Mucosa of rectum (tissue), 2 donors: ENCODE measurements at regions not wholly inside any gene's neighbourhood (a gene's known extent, or its start where the extent isn't known, plus 50 kb on each side); places are given as distances from the start of the nearest gene placed in this dataset.

Experiments used
- H3K27ac ChIP-seq, 2 donors: one replicate each; pipeline ENCODE4 v1.7.0; 2013; ENCODE audit warnings: inconsistent platforms in 2 of 2, low read depth in 2 of 2, low read length in 2 of 2
- H3K27me3 ChIP-seq, 2 donors: one replicate each; pipeline ENCODE4 v1.7.0; 2013; ENCODE audit warnings: low read length in 2 of 2; ENCODE audit not compliant: control insufficient read depth in 2 of 2, insufficient read depth in 2 of 2
- H3K36me3 ChIP-seq, 2 donors: one replicate each; pipeline ENCODE4 v1.7.0; 2013; ENCODE audit warnings: low read length in 2 of 2; ENCODE audit not compliant: control insufficient read depth in 2 of 2, insufficient read depth in 2 of 2
- H3K4me1 ChIP-seq, 2 donors: one replicate each; pipeline ENCODE4 v1.7.0; 2013; ENCODE audit warnings: low read length in 2 of 2, mild to moderate bottlenecking in 1 of 2; ENCODE audit not compliant: control insufficient read depth in 2 of 2, insufficient read depth in 2 of 2
- H3K4me3 ChIP-seq, 2 donors: one replicate each; pipeline ENCODE4 v1.7.0; 2013; ENCODE audit warnings: low read length in 2 of 2
- H3K9ac ChIP-seq, 2 donors: one replicate each; pipeline ENCODE4 v1.7.0; 2013; ENCODE audit warnings: low read length in 2 of 2, low read depth in 1 of 2, mild to moderate bottlenecking in 1 of 2
- H3K9me3 ChIP-seq, 2 donors: one replicate each; pipeline ENCODE4 v1.7.0; 2013; ENCODE audit warnings: low read length in 2 of 2; ENCODE audit not compliant: control insufficient read depth in 2 of 2
- donor health status: healthy.
- donor health status: Normal muscosa, but diverticular disease.

- Histone ChIP-seq H3K27me3 (no peaks in the 10 kb centered on the region), H3K27ac (peak overlapping the region; percentile 34 to 53), H3K9me3 (no peaks in the 10 kb centered on the region), H3K4me3 (peak overlapping the region; percentile 1 to 15), H3K9ac (peak overlapping the region in 1 of 2 donors; percentile 5), H3K36me3 (no peaks in the 10 kb centered on the region), H3K4me1 (no peaks in the 10 kb centered on the region)
Measured at GRCh38 chr21:35294231-35294898, 245.3 kb upstream of the RUNX1 start.

GRCh38 chr21:35291973-35292627 lies 243.0 kb upstream of the RUNX1 start:
- no peaks in the 10 kb centered on the region for H3K4me1 ChIP-seq
- H3K9me3 ChIP-seq: peaks cover 0 to 5% of the 10 kb centered on the region in 2 donors
- H3K36me3 ChIP-seq: no peaks in the 10 kb centered on the region
- H3K4me3 ChIP-seq: no peak overlapping the region
- no peaks in the 10 kb centered on the region for H3K27me3 ChIP-seq
- H3K27ac ChIP-seq: no peak overlapping the region
- no peak overlapping the region for H3K9ac ChIP-seq

GRCh38 chr21:35291034-35291433 lies 241.9 kb upstream of the RUNX1 start:
- no peaks in the 10 kb centered on the region for H3K4me1 ChIP-seq
- H3K27ac ChIP-seq: no peak overlapping the region
- no peak overlapping the region for H3K9ac ChIP-seq
- H3K27me3 ChIP-seq: no peaks in the 10 kb centered on the region
- no peak overlapping the region for H3K4me3 ChIP-seq
- peaks cover 0 to 5% of the 10 kb centered on the region in 2 donors for H3K9me3 ChIP-seq
- no peaks in the 10 kb centered on the region for H3K36me3 ChIP-seq

- Histone ChIP-seq H3K4me3 (no peak overlapping the region), H3K27ac (no peak overlapping the region), H3K27me3 (no peaks in the 10 kb centered on the region), H3K4me1 (no peaks in the 10 kb centered on the region), H3K36me3 (no peaks in the 10 kb centered on the region), H3K9ac (no peak overlapping the region), H3K9me3 (peaks cover 0 to 5% of the 10 kb centered on the region in 2 donors)
Measured at GRCh38 chr21:35288238-35288637, 239.1 kb upstream of the RUNX1 start.

GRCh38 chr21:35284199-35284598 lies 235.1 kb upstream of the RUNX1 start:
- Histone ChIP-seq H3K4me3 (no peak overlapping the region), H3K27ac (no peak overlapping the region), H3K36me3 (no peaks in the 10 kb centered on the region), H3K4me1 (no peaks in the 10 kb centered on the region), H3K9ac (no peak overlapping the region), H3K27me3 (no peaks in the 10 kb centered on the region), H3K9me3 (peaks cover 0 to 5% of the 10 kb centered on the region in 2 donors)

- H3K27ac ChIP-seq: no peak overlapping the region
- no peak overlapping the region for H3K4me3 ChIP-seq
- no peaks in the 10 kb centered on the region for H3K36me3 ChIP-seq
- no peaks in the 10 kb centered on the region for H3K27me3 ChIP-seq
- H3K4me1 ChIP-seq: no peaks in the 10 kb centered on the region
- H3K9ac ChIP-seq: no peak overlapping the region
- H3K9me3 ChIP-seq: peaks cover 0 to 5% of the 10 kb centered on the region in 2 donors
Measured at GRCh38 chr21:35282944-35283343, 233.8 kb upstream of the RUNX1 start.

- H3K9me3 ChIP-seq: no peaks in the 10 kb centered on the region
- no peak overlapping the region for H3K27ac ChIP-seq
Measured at GRCh38 chr21:35281956-35282355, 232.9 kb upstream of the RUNX1 start.

GRCh38 chr21:35280231-35280630 lies 231.1 kb upstream of the RUNX1 start:
- Histone ChIP-seq H3K4me1 (no peaks in the 10 kb centered on the region), H3K9ac (no peak overlapping the region), H3K9me3 (no peaks in the 10 kb centered on the region), H3K36me3 (no peaks in the 10 kb centered on the region), H3K27ac (no peak overlapping the region), H3K4me3 (no peak overlapping the region), H3K27me3 (no peaks in the 10 kb centered on the region)

More at GRCh38 chr21:35281956-35282355, 232.9 kb upstream of the RUNX1 start:
- Histone ChIP-seq H3K4me3 (no peak overlapping the region), H3K36me3 (no peaks in the 10 kb centered on the region), H3K27me3 (no peaks in the 10 kb centered on the region), H3K9ac (no peak overlapping the region), H3K4me1 (no peaks in the 10 kb centered on the region)

- Histone ChIP-seq H3K36me3 (no peaks in the 10 kb centered on the region), H3K27ac (no peak overlapping the region), H3K27me3 (no peaks in the 10 kb centered on the region), H3K4me1 (peaks cover 0 to 17% of the 10 kb centered on the region in 2 donors), H3K9ac (no peak overlapping the region), H3K9me3 (no peaks in the 10 kb centered on the region), H3K4me3 (no peak overlapping the region)
Measured at GRCh38 chr21:35275776-35276175, 226.7 kb upstream of the RUNX1 start.

GRCh38 chr21:35274923-35275322 lies 225.8 kb upstream of the RUNX1 start:
- peaks cover 0 to 17% of the 10 kb centered on the region in 2 donors for H3K4me1 ChIP-seq
- H3K27me3 ChIP-seq: no peaks in the 10 kb centered on the region
- H3K36me3 ChIP-seq: no peaks in the 10 kb centered on the region
- H3K4me3 ChIP-seq: no peak overlapping the region
- H3K27ac ChIP-seq: no peak overlapping the region
- no peaks in the 10 kb centered on the region for H3K9me3 ChIP-seq
- H3K9ac ChIP-seq: no peak overlapping the region
